HG03378 (cell line): ENCODE measurements at regions not wholly inside any gene's neighbourhood (a gene's known extent, or its start where the extent isn't known, plus 50 kb on each side); places are given as distances from the start of the nearest gene placed in this dataset.
"Not testable (repeated sequence)": the region's sequence is repeated elsewhere in the genome, so short reads cannot be mapped to it uniquely, and the experiment has no call there.

Experiments
- ATAC-seq: cut with Tn5 transposase; IDR thresholded peaks from one replicate; pipeline ENCODE4 v1.9.1; 2021; ENCODE audit warnings: mild to moderate bottlenecking, moderate library complexity; ENCODE audit not compliant: unreplicated experiment

- no peak for ATAC-seq
Measured at GRCh38 chr10:114872519-114873087, 51.0 kb downstream of the FHIP2A start.

GRCh38 chr10:114874827-114875411, 53.3 kb downstream of the FHIP2A start:
- no peak for ATAC-seq

GRCh38 chr10:114875590-114876081, 54.1 kb downstream of the FHIP2A start:
- ATAC-seq = not testable (repeated sequence)

- ATAC-seq = no peak
Measured at GRCh38 chr10:114876169-114876568, 54.6 kb downstream of the FHIP2A start.

GRCh38 chr10:114876602-114877300, 55.2 kb downstream of the FHIP2A start:
- peak; percentile 80 for ATAC-seq

GRCh38 chr10:114877301-114877644, 55.7 kb downstream of the FHIP2A start:
- no peak for ATAC-seq

GRCh38 chr10:114879093-114879492, 57.5 kb downstream of the FHIP2A start:
- ATAC-seq = no peak

GRCh38 chr10:114879541-114880158, 58.1 kb downstream of the FHIP2A start:
- peak; percentile 67 for ATAC-seq

GRCh38 chr10:114881417-114881816, 56.6 kb upstream of the TRUB1 start:
- ATAC-seq = no peak

- no peak for ATAC-seq
Measured at GRCh38 chr10:114881901-114882300, 56.1 kb upstream of the TRUB1 start.

- no peak for ATAC-seq
Measured at GRCh38 chr10:114885443-114885842, 52.6 kb upstream of the TRUB1 start.
